ENCODE measurements at regions not wholly inside any gene's neighbourhood (a gene's known extent, or its start where the extent isn't known, plus 50 kb on each side); places are given as distances from the start of the nearest gene placed in this dataset.
"Not testable (repeated sequence)": the region's sequence is repeated elsewhere in the genome, so short reads cannot be mapped to it uniquely, and the experiment has no call there.

GRCh38 chr2:224113930-224114329, 74.8 kb upstream of the SERPINE2 start:
- not testable (repeated sequence) for H3K4me1 ChIP-seq (ENCODE audit: control insufficient read depth in 5 of 5, insufficient read depth in 5 of 5, low read length in 5 of 5); H3K9ac ChIP-seq (ENCODE audit: low read length in 5 of 5); H3K36me3 ChIP-seq (ENCODE audit: control insufficient read depth in 5 of 5, insufficient read depth in 5 of 5, low read length in 5 of 5); H3K4me3 ChIP-seq (ENCODE audit: low read depth in 1 of 5, low read length in 5 of 5); H3K9me3 ChIP-seq (ENCODE audit: control insufficient read depth in 5 of 5, low read length in 5 of 5); H3K27me3 ChIP-seq (ENCODE audit: control insufficient read depth in 5 of 5, insufficient read depth in 4 of 5, low read length in 5 of 5); H3K27ac ChIP-seq (ENCODE audit: low read depth, low read length)

GRCh38 chr2:224111576-224111975, 72.5 kb upstream of the SERPINE2 start:
- H3K27ac ChIP-seq (ENCODE audit: low read depth, low read length), result no peak overlapping the region
- H3K9ac ChIP-seq (ENCODE audit: low read length in 5 of 5), result no peak overlapping the region
- no peaks in the 10 kb centered on the region for H3K4me1 ChIP-seq (ENCODE audit: control insufficient read depth in 5 of 5, insufficient read depth in 5 of 5, low read length in 5 of 5)
- no peak overlapping the region for H3K4me3 ChIP-seq (ENCODE audit: low read depth in 1 of 5, low read length in 5 of 5)
- peaks cover 0 to 4% (median 0%) of the 10 kb centered on the region in 5 donors for H3K9me3 ChIP-seq (ENCODE audit: control insufficient read depth in 5 of 5, low read length in 5 of 5)
- no peaks in the 10 kb centered on the region for H3K36me3 ChIP-seq (ENCODE audit: control insufficient read depth in 5 of 5, insufficient read depth in 5 of 5, low read length in 5 of 5)
- no peaks in the 10 kb centered on the region for H3K27me3 ChIP-seq (ENCODE audit: control insufficient read depth in 5 of 5, insufficient read depth in 4 of 5, low read length in 5 of 5)

GRCh38 chr2:224110811-224111210, 71.7 kb upstream of the SERPINE2 start:
- H3K9me3 ChIP-seq (ENCODE audit: control insufficient read depth in 5 of 5, low read length in 5 of 5), result peaks cover 0 to 4% (median 0%) of the 10 kb centered on the region in 5 donors
- H3K4me1 ChIP-seq (ENCODE audit: control insufficient read depth in 5 of 5, insufficient read depth in 5 of 5, low read length in 5 of 5), result no peaks in the 10 kb centered on the region
- no peaks in the 10 kb centered on the region for H3K36me3 ChIP-seq (ENCODE audit: control insufficient read depth in 5 of 5, insufficient read depth in 5 of 5, low read length in 5 of 5)
- no peaks in the 10 kb centered on the region for H3K27me3 ChIP-seq (ENCODE audit: control insufficient read depth in 5 of 5, insufficient read depth in 4 of 5, low read length in 5 of 5)
- H3K4me3 ChIP-seq (ENCODE audit: low read depth in 1 of 5, low read length in 5 of 5), result no peak overlapping the region
- H3K9ac ChIP-seq (ENCODE audit: low read length in 5 of 5), result no peak overlapping the region
- no peak overlapping the region for H3K27ac ChIP-seq (ENCODE audit: low read depth, low read length)

- H3K36me3 ChIP-seq (ENCODE audit: control insufficient read depth in 5 of 5, insufficient read depth in 5 of 5, low read length in 5 of 5), result no peaks in the 10 kb centered on the region
- H3K27ac ChIP-seq (ENCODE audit: low read depth, low read length), result no peak overlapping the region
- H3K4me1 ChIP-seq (ENCODE audit: control insufficient read depth in 5 of 5, insufficient read depth in 5 of 5, low read length in 5 of 5), result no peaks in the 10 kb centered on the region
- no peaks in the 10 kb centered on the region for H3K27me3 ChIP-seq (ENCODE audit: control insufficient read depth in 5 of 5, insufficient read depth in 4 of 5, low read length in 5 of 5)
- no peak overlapping the region for H3K4me3 ChIP-seq (ENCODE audit: low read depth in 1 of 5, low read length in 5 of 5)
- peaks cover 0 to 4% (median 0%) of the 10 kb centered on the region in 5 donors for H3K9me3 ChIP-seq (ENCODE audit: control insufficient read depth in 5 of 5, low read length in 5 of 5)
- H3K9ac ChIP-seq (ENCODE audit: low read length in 5 of 5), result no peak overlapping the region
These were observed 70.7 kb upstream of the SERPINE2 start for GRCh38 chr2:224109751-224110150.

GRCh38 chr2:224106794-224107193, 67.7 kb upstream of the SERPINE2 start:
- Histone ChIP-seq H3K9me3 (ENCODE audit: control insufficient read depth in 5 of 5, low read length in 5 of 5) (peaks cover 0 to 3% (median 0%) of the 10 kb centered on the region in 5 donors), H3K4me3 (ENCODE audit: low read depth in 1 of 5, low read length in 5 of 5) (no peak overlapping the region), H3K27me3 (ENCODE audit: control insufficient read depth in 5 of 5, insufficient read depth in 4 of 5, low read length in 5 of 5) (no peaks in the 10 kb centered on the region), H3K27ac (ENCODE audit: low read depth, low read length) (no peak overlapping the region), H3K9ac (ENCODE audit: low read length in 5 of 5) (no peak overlapping the region), H3K36me3 (ENCODE audit: control insufficient read depth in 5 of 5, insufficient read depth in 5 of 5, low read length in 5 of 5) (no peaks in the 10 kb centered on the region), H3K4me1 (ENCODE audit: control insufficient read depth in 5 of 5, insufficient read depth in 5 of 5, low read length in 5 of 5) (peaks cover 0 to 7% (median 3%) of the 10 kb centered on the region in 5 donors)

DNA sequence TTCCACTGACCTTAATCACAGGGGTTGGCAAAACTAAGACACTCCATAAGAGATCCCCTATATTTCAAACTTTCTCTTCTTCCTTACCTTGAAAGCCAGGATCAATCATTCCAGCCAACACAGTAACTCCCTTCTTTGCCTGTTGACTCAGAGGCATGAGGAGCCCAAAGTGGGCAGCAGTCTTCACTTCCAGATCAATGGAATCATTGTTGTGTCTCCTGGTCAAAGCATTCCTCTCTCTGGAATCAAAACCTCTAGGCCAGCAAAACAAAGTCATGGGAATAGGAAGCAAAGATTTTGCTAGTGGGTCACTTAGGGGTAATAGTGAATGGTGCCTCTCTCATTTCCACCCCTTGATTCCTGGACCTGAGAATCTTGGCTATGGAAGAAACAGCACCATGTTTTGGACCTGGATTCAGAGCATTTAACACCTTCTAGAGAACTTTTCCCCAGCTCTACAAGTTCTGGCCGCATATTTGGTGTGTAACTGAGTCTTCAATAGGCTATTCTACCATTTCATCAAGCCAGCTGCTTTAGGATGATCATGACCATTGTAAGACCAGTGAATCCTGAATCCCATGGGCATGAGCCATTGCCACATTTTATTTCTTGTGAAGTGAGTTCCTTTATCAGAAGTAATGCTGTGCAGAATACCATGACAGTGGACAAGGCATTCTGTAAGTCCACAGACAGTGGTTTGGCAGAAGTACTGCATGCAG, 65.7 kb upstream of the SERPINE2 start:
- no peak overlapping the region for H3K27ac ChIP-seq (ENCODE audit: low read depth, low read length)
- H3K9me3 ChIP-seq (ENCODE audit: control insufficient read depth in 5 of 5, low read length in 5 of 5), result no peaks in the 10 kb centered on the region
- no peak overlapping the region for H3K4me3 ChIP-seq (ENCODE audit: low read depth in 1 of 5, low read length in 5 of 5)
- H3K36me3 ChIP-seq (ENCODE audit: control insufficient read depth in 5 of 5, insufficient read depth in 5 of 5, low read length in 5 of 5), result no peaks in the 10 kb centered on the region
- peaks cover 0 to 7% (median 3%) of the 10 kb centered on the region in 5 donors for H3K4me1 ChIP-seq (ENCODE audit: control insufficient read depth in 5 of 5, insufficient read depth in 5 of 5, low read length in 5 of 5)
- H3K27me3 ChIP-seq (ENCODE audit: control insufficient read depth in 5 of 5, insufficient read depth in 4 of 5, low read length in 5 of 5), result peaks cover 0 to 4% (median 0%) of the 10 kb centered on the region in 5 donors
- no peak overlapping the region for H3K9ac ChIP-seq (ENCODE audit: low read length in 5 of 5)

GRCh38 chr2:224103651-224104050, 64.6 kb upstream of the SERPINE2 start:
- Histone ChIP-seq H3K36me3 (ENCODE audit: control insufficient read depth in 5 of 5, insufficient read depth in 5 of 5, low read length in 5 of 5) (no peaks in the 10 kb centered on the region), H3K4me1 (ENCODE audit: control insufficient read depth in 5 of 5, insufficient read depth in 5 of 5, low read length in 5 of 5) (peaks cover 1 to 7% (median 3%) of the 10 kb centered on the region in 5 donors), H3K9ac (ENCODE audit: low read length in 5 of 5) (no peak overlapping the region), H3K9me3 (ENCODE audit: control insufficient read depth in 5 of 5, low read length in 5 of 5) (no peaks in the 10 kb centered on the region), H3K27ac (ENCODE audit: low read depth, low read length) (no peak overlapping the region), H3K4me3 (ENCODE audit: low read depth in 1 of 5, low read length in 5 of 5) (no peak overlapping the region), H3K27me3 (ENCODE audit: control insufficient read depth in 5 of 5, insufficient read depth in 4 of 5, low read length in 5 of 5) (peaks cover 0 to 4% (median 0%) of the 10 kb centered on the region in 5 donors)

- H3K36me3 ChIP-seq (ENCODE audit: control insufficient read depth in 5 of 5, insufficient read depth in 5 of 5, low read length in 5 of 5), result no peaks in the 10 kb centered on the region
These were observed 63.9 kb upstream of the SERPINE2 start for GRCh38 chr2:224102991-224103390.

DNA sequence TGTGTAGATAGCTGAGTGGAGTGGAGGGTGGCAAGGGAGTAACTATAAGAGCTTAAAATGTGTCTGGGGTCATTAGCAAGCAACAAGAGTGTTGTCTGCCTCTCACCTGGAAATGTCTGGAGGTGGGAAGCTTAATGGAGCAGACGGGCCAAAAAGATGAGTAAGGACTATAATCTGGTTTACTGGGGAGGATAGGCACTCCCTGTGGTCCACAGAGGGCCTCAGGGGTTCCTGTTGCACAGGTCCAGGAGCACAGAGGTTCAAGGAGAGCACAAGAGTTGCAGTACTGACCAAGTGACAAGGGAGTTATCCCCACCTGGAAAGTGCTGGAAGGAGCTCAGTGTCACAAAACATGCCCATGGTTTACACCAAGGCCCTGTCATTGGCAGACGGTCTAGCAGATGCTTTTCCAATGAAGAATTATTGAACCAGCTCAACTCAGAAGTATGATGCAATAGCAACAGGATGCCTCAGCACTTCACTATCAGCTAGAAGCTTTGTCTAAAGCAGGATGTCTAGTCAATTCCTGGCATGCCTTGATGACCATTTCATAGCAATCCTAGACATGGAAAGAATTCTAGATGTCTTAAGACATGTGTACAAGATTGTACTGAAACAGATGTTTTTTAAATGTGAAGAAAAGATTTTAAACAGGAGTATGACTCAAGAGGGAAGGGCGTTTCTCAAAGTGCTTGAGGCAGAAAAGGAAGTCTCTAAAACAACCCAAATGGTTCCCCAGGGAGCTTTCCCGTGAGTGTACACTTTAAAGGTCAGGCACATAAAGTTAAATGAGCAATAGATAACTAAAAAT, 62.9 kb upstream of the SERPINE2 start:
- Histone ChIP-seq H3K36me3 (ENCODE audit: control insufficient read depth in 5 of 5, insufficient read depth in 5 of 5, low read length in 5 of 5) (no peaks in the 10 kb centered on the region), H3K27ac (ENCODE audit: low read depth, low read length) (no peak overlapping the region), H3K9me3 (ENCODE audit: control insufficient read depth in 5 of 5, low read length in 5 of 5) (no peaks in the 10 kb centered on the region), H3K27me3 (ENCODE audit: control insufficient read depth in 5 of 5, insufficient read depth in 4 of 5, low read length in 5 of 5) (peaks cover 0 to 4% (median 0%) of the 10 kb centered on the region in 5 donors), H3K4me1 (ENCODE audit: control insufficient read depth in 5 of 5, insufficient read depth in 5 of 5, low read length in 5 of 5) (peaks cover 3 to 13% (median 6%) of the 10 kb centered on the region in 5 donors), H3K9ac (ENCODE audit: low read length in 5 of 5) (no peak overlapping the region), H3K4me3 (ENCODE audit: low read depth in 1 of 5, low read length in 5 of 5) (no peak overlapping the region)

More at GRCh38 chr2:224102991-224103390, 63.9 kb upstream of the SERPINE2 start:
- no peak overlapping the region for H3K9ac ChIP-seq (ENCODE audit: low read length in 5 of 5)
- H3K4me3 ChIP-seq (ENCODE audit: low read depth in 1 of 5, low read length in 5 of 5), result no peak overlapping the region
- H3K27me3 ChIP-seq (ENCODE audit: control insufficient read depth in 5 of 5, insufficient read depth in 4 of 5, low read length in 5 of 5), result peaks cover 0 to 4% (median 0%) of the 10 kb centered on the region in 5 donors
- no peak overlapping the region for H3K27ac ChIP-seq (ENCODE audit: low read depth, low read length)
- H3K9me3 ChIP-seq (ENCODE audit: control insufficient read depth in 5 of 5, low read length in 5 of 5), result no peaks in the 10 kb centered on the region
- peaks cover 3 to 13% (median 6%) of the 10 kb centered on the region in 5 donors for H3K4me1 ChIP-seq (ENCODE audit: control insufficient read depth in 5 of 5, insufficient read depth in 5 of 5, low read length in 5 of 5)
